MM.1S (cell line): ENCODE measurements at regions not wholly inside any gene's neighbourhood (a gene's known extent, or its start where the extent isn't known, plus 50 kb on each side); places are given as distances from the start of the nearest gene placed in this dataset.

Source experiments
- CTCF ChIP-seq: fragments of 300-600 bp; sonication (generic); IDR thresholded peaks from 2 replicates; pipeline ENCODE4 v1.5.1; 2016; ENCODE audit warnings: antibody characterized with exemption, low read length, mixed read lengths
- EZH2 ChIP-seq: fragments of 300-600 bp; sonication (generic); optimal IDR thresholded peaks from 2 replicates; pipeline ENCODE3; 2017; ENCODE audit warnings: low read depth, mild to moderate bottlenecking, antibody characterized with exemption, low read length, mixed read lengths

GRCh38 chr1:164183854-164184635 is 374.9 kb upstream of the PBX1 start:
- TF ChIP-seq CTCF = no peak
- TF ChIP-seq EZH2 = no peak
